Left lung (tissue), 4 donors: ENCODE measurements at regions not wholly inside any gene's neighbourhood (a gene's known extent, or its start where the extent isn't known, plus 50 kb on each side); places are given as distances from the start of the nearest gene placed in this dataset.

Experiments
- ATAC-seq: fragments of 200-7000 bp; cut with Tn5 transposase; one replicate; pipeline ENCODE4 v1.9.1; 2020; ENCODE audit warnings: moderate library complexity
- DNase-seq, 4 donors: peaks; one replicate each; pipeline ENCODE4 v3.0.0-alpha.2; 2013 to 2020
- H3K27ac ChIP-seq, 2 donors: fragments of 200-600 bp; sonication (generic) in 1 of 2; one replicate each; pipeline versions ENCODE4 v1.5.0 to v1.8.0; 2020 to 2021
- H3K27me3 ChIP-seq, 2 donors: fragments of 200-600 bp; sonication (generic) in 1 of 2; one replicate each; pipeline versions ENCODE4 v1.5.0 to v1.8.0; 2020 to 2021
- H3K36me3 ChIP-seq, 2 donors: fragments of 200-600 bp; sonication (generic) in 1 of 2; one replicate each; pipeline versions ENCODE4 v1.5.0 to v1.8.0; 2020 to 2021
- H3K4me1 ChIP-seq, 2 donors: fragments of 200-600 bp; one replicate each; pipeline ENCODE4 v1.8.0; 2021
- H3K4me3 ChIP-seq, 2 donors: fragments of 200-600 bp; sonication (generic) in 1 of 2; one replicate each; pipeline versions ENCODE4 v1.5.0 to v1.8.0; 2020 to 2021; ENCODE audit warnings: mild to moderate bottlenecking in 1 of 2
- H3K9me3 ChIP-seq, 2 donors: fragments of 200-600 bp; sonication (generic) in 1 of 2; one replicate each; pipeline versions ENCODE4 v1.5.0 to v1.8.0; 2020 to 2021
- CTCF ChIP-seq, 2 donors: fragments of 200-600 bp; sonication (generic) in 1 of 2; IDR thresholded peaks; one replicate each; pipeline versions ENCODE4 v1.5.0 to v1.8.0; 2021; ENCODE audit warnings: antibody characterized with exemption in 2 of 2
- intact Hi-C, 2 donors: fragments of 100-400 bp; cut with DNase I; formaldehyde crosslinking; loops; one replicate each; pipeline versions ENCODE4 v1.11.2 to v1.14.2; 2022
- donor health status: DM: no; HTN: yes; CAD: no.
- donor health status: DM: no; HTN: no; CAD: no.

- H3K4me1 ChIP-seq = no peaks in the 10 kb centered on the region
- no peak overlapping the region for H3K27ac ChIP-seq
- DNase-seq (no peak), ATAC-seq (no peak)
- H3K27me3 ChIP-seq = peaks cover 0 to 26% of the 10 kb centered on the region in 2 donors
- intact Hi-C loops = no loop called here
- TF ChIP-seq CTCF (IDR thresholded peaks at IDR 0.05) = no peak
- H3K9me3 ChIP-seq = no peaks in the 10 kb centered on the region
- H3K36me3 ChIP-seq = no peaks in the 10 kb centered on the region
- no peak overlapping the region for H3K4me3 ChIP-seq
Measured at GRCh38 chr5:133685402-133686018, 73.2 kb upstream of the FSTL4 start.

- ATAC-seq (no peak), DNase-seq (no peak)
- Histone ChIP-seq H3K27ac (no peak overlapping the region), H3K4me3 (no peak overlapping the region), H3K27me3 (peaks cover 0 to 14% of the 10 kb centered on the region in 2 donors), H3K4me1 (no peaks in the 10 kb centered on the region), H3K9me3 (no peaks in the 10 kb centered on the region), H3K36me3 (no peaks in the 10 kb centered on the region)
- TF ChIP-seq CTCF (IDR thresholded peaks at IDR 0.05) = no peak
- intact Hi-C loops = no loop called here
Measured at GRCh38 chr5:133683646-133684596, 71.6 kb upstream of the FSTL4 start.

- no peak overlapping the region for H3K27ac ChIP-seq
Measured at GRCh38 chr5:133682451-133682850, 70.1 kb upstream of the FSTL4 start.

GRCh38 chr5:133681896-133682295 lies 69.6 kb upstream of the FSTL4 start:
- Histone ChIP-seq H3K36me3 (no peaks in the 10 kb centered on the region), H3K4me1 (no peaks in the 10 kb centered on the region), H3K4me3 (no peak overlapping the region), H3K9me3 (no peaks in the 10 kb centered on the region), H3K27me3 (peaks cover 0 to 4% of the 10 kb centered on the region in 2 donors), H3K27ac (no peak overlapping the region)
- no peak for ATAC-seq
- no peak for TF ChIP-seq CTCF (IDR thresholded peaks at IDR 0.05)
- intact Hi-C loops = no loop called here
- no peak for DNase-seq

More at GRCh38 chr5:133682451-133682850, 70.1 kb upstream of the FSTL4 start:
- intact Hi-C loops = no loop called here
- Histone ChIP-seq H3K36me3 (no peaks in the 10 kb centered on the region), H3K4me3 (no peak overlapping the region), H3K9me3 (no peaks in the 10 kb centered on the region), H3K4me1 (no peaks in the 10 kb centered on the region), H3K27me3 (peaks cover 0 to 10% of the 10 kb centered on the region in 2 donors)
- no peak for DNase-seq
- TF ChIP-seq CTCF (IDR thresholded peaks at IDR 0.05) = no peak
- ATAC-seq = no peak
